ENCODE measurements at regions not wholly inside any gene's neighbourhood (a gene's known extent, or its start where the extent isn't known, plus 50 kb on each side); places are given as distances from the start of the nearest gene placed in this dataset.

DNA sequence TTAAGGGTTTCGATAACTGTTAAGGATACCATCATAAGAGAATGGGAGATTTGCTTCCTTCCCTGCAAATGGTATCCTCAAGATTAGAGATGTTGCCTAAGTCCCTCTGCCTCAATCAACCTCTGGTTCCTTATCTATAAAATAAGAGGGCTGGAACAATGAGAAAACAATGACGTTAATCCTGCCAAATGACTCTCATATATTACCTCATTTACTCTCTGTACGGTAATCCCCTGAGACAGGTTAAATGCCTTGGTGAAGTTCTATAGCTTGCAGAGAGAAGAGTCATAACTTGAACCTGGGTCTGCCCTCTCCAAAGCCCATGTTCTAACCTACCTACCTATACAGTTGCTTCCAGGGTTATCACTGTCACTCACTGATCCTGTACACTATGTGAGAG lies 100.2 kb upstream of the OTUD4 start:
- TF ChIP-seq, protein P1, sequence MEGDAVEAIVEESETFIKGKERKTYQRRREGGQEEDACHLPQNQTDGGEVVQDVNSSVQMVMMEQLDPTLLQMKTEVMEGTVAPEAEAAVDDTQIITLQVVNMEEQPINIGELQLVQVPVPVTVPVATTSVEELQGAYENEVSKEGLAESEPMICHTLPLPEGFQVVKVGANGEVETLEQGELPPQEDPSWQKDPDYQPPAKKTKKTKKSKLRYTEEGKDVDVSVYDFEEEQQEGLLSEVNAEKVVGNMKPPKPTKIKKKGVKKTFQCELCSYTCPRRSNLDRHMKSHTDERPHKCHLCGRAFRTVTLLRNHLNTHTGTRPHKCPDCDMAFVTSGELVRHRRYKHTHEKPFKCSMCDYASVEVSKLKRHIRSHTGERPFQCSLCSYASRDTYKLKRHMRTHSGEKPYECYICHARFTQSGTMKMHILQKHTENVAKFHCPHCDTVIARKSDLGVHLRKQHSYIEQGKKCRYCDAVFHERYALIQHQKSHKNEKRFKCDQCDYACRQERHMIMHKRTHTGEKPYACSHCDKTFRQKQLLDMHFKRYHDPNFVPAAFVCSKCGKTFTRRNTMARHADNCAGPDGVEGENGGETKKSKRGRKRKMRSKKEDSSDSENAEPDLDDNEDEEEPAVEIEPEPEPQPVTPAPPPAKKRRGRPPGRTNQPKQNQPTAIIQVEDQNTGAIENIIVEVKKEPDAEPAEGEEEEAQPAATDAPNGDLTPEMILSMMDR (IDR thresholded peaks at IDR 0.05): no peak
- no peak for TF ChIP-seq POLR2A (IDR thresholded peaks at IDR 0.05)
